Panc1 (cell line): ENCODE measurements at regions not wholly inside any gene's neighbourhood (a gene's known extent, or its start where the extent isn't known, plus 50 kb on each side); places are given as distances from the start of the nearest gene placed in this dataset.

ENCODE experiments used
- CTCF ChIP-seq: fragments of 450-650 bp; IDR thresholded peaks from 2 replicates; pipeline ENCODE4 v1.5.1; 2017; ENCODE audit warnings: mild to moderate bottlenecking
- POLR2AphosphoS5 ChIP-seq: IDR thresholded peaks from 2 replicates; pipeline ENCODE4 v1.6.1; 2012; ENCODE audit warnings: mild to moderate bottlenecking, low read depth, low read length, moderate library complexity
- REST ChIP-seq, 2 experiments: IDR thresholded peaks; 2 replicates each; pipeline ENCODE4 v1.6.1; 2011 to 2012; ENCODE audit warnings: low read depth in 2 of 2, control low read depth in 1 of 2, low read length in 1 of 2, mild to moderate bottlenecking in 1 of 2, moderate library complexity in 1 of 2; ENCODE audit not compliant: insufficient read depth in 1 of 2
- SIN3A ChIP-seq: IDR thresholded peaks from 2 replicates; pipeline ENCODE4 v1.6.1; 2012; ENCODE audit warnings: low read depth, mild to moderate bottlenecking, low read length, moderate library complexity, borderline replicate concordance; ENCODE audit not compliant: insufficient read depth

GRCh38 chr12:88865537-88865936 lies 285.3 kb upstream of the KITLG start:
- TF ChIP-seq CTCF (no peak), REST (IDR thresholded peaks at IDR 0.05; ENCODE audit: insufficient read depth in 1 of 2, low read depth in 2 of 2, low read length in 1 of 2) (no peak), SIN3A (no peak), POLR2AphosphoS5 (no peak)
